Esophagus muscularis mucosa (tissue), 4 donors: ENCODE measurements at regions not wholly inside any gene's neighbourhood (a gene's known extent, or its start where the extent isn't known, plus 50 kb on each side); places are given as distances from the start of the nearest gene placed in this dataset.

Experiments
- DNase-seq: peaks from one replicate; pipeline ENCODE4 v3.0.0-alpha.2; 2017; ENCODE audit errors: extremely low spot score
- H3K27ac ChIP-seq, 4 donors: fragments of 200-600 bp; sonication (generic); replicated peaks in 1 of 4; 1 replicate in 3 of 4; 2 replicates in 1 of 4; pipeline ENCODE4 v1.5.1; 2016 to 2019; ENCODE audit warnings: mild to moderate bottlenecking in 1 of 4
- H3K27me3 ChIP-seq, 4 donors: fragments of 200-600 bp; sonication (generic); one replicate each; pipeline versions ENCODE4 v1.5.1 to v1.6.0; 2016 to 2019
- H3K36me3 ChIP-seq, 4 donors: fragments of 200-600 bp; sonication (generic); one replicate each; pipeline ENCODE4 v1.5.1; 2016 to 2019
- H3K4me1 ChIP-seq, 4 donors: fragments of 200-600 bp; sonication (generic); one replicate each; pipeline ENCODE4 v1.5.1; 2016 to 2019
- H3K4me3 ChIP-seq, 4 donors: fragments of 200-600 bp; sonication (generic); 1 replicate in 2 of 4; 2 replicates in 2 of 4; pipeline ENCODE4 v1.5.1; 2016 to 2019; ENCODE audit warnings: mild to moderate bottlenecking in 4 of 4, moderate library complexity in 1 of 4
- H3K9me3 ChIP-seq, 4 donors: fragments of 200-600 bp; sonication (generic); 1 replicate in 3 of 4; 2 replicates in 1 of 4; pipeline ENCODE4 v1.5.1; 2016 to 2019
- CTCF ChIP-seq, 3 experiments: fragments of 200-600 bp in 2 of 3; fragments of 450-650 bp in 1 of 3; sonication (generic) in 2 of 3; IDR thresholded peaks; one replicate each; pipeline ENCODE4 v1.5.1; 2017 to 2019; ENCODE audit warnings: antibody characterized with exemption in 3 of 3, mild to moderate bottlenecking in 2 of 3, moderate library complexity in 1 of 3
- EP300 ChIP-seq: sonication (generic); formaldehyde crosslinking; IDR thresholded peaks from one replicate; pipeline ENCODE4 v1.6.1; 2017; ENCODE audit warnings: antibody characterized with exemption
- POLR2A ChIP-seq: fragments of 450-650 bp; IDR thresholded peaks from one replicate; pipeline ENCODE4 v1.6.1; 2017; ENCODE audit warnings: antibody characterized with exemption, moderate library complexity, mild to moderate bottlenecking, low read depth
- POLR2AphosphoS5 ChIP-seq, 2 donors: sonication (generic); formaldehyde crosslinking; IDR thresholded peaks; one replicate each; pipeline ENCODE4 v1.6.1; 2017; ENCODE audit warnings: antibody characterized with exemption in 2 of 2
- WGBS: methylation state at CpG from one replicate; pipeline ENCODE4 v1.1.5; 2018; 5-methylcytosine and 5-hydroxymethylcytosine counted together
- intact Hi-C: fragments of 100-400 bp; cut with DNase I; formaldehyde crosslinking; loops from one replicate; pipeline ENCODE4 v1.15.1; 2023

- no peak overlapping the region for H3K27ac ChIP-seq
- no peaks in the 10 kb centered on the region for H3K4me1 ChIP-seq
- 46% methylated on average over 2 of the region's 2 CpGs for WGBS
- no peak overlapping the region for H3K4me3 ChIP-seq
- H3K27me3 ChIP-seq, result no peaks in the 10 kb centered on the region
- H3K36me3 ChIP-seq, result no peaks in the 10 kb centered on the region
- intact Hi-C loops, result no loop called here
- no peaks in the 10 kb centered on the region for H3K9me3 ChIP-seq
- DNase-seq, result no peak
- TF ChIP-seq POLR2A (no peak), CTCF (IDR thresholded peaks at IDR 0.05) (no peak)
These were observed 144.6 kb upstream of the TP63 start for GRCh38 chr3:189486556-189486955.

GRCh38 chr3:189488241-189488767 lies 142.9 kb upstream of the TP63 start:
- no peak overlapping the region for H3K27ac ChIP-seq
- WGBS, result 74% methylated on average over 9 of the region's 9 CpGs
- H3K27me3 ChIP-seq, result no peaks in the 10 kb centered on the region
- intact Hi-C loops, result no loop called here
- no peak for DNase-seq
- no peaks in the 10 kb centered on the region for H3K4me1 ChIP-seq
- no peaks in the 10 kb centered on the region for H3K9me3 ChIP-seq
- no peak overlapping the region for H3K4me3 ChIP-seq
- TF ChIP-seq POLR2AphosphoS5 (IDR thresholded peaks at IDR 0.05) (no peak), POLR2A (no peak), CTCF (IDR thresholded peaks at IDR 0.05) (no peak), EP300 (no peak)
- no peaks in the 10 kb centered on the region for H3K36me3 ChIP-seq

GRCh38 chr3:189490337-189490736 lies 140.9 kb upstream of the TP63 start:
- Histone ChIP-seq H3K4me1 (no peaks in the 10 kb centered on the region), H3K36me3 (no peaks in the 10 kb centered on the region), H3K27ac (no peak overlapping the region), H3K4me3 (no peak overlapping the region), H3K27me3 (no peaks in the 10 kb centered on the region), H3K9me3 (no peaks in the 10 kb centered on the region)
- WGBS, result 88% methylated on average over 1 of the region's 1 CpG
- intact Hi-C loops, result no loop called here
- TF ChIP-seq EP300 (no peak), POLR2A (no peak), CTCF (IDR thresholded peaks at IDR 0.05) (no peak), POLR2AphosphoS5 (IDR thresholded peaks at IDR 0.05) (no peak)
- no peak for DNase-seq

- Histone ChIP-seq H3K4me1 (no peaks in the 10 kb centered on the region), H3K36me3 (no peaks in the 10 kb centered on the region), H3K27ac (no peak overlapping the region), H3K27me3 (no peaks in the 10 kb centered on the region), H3K4me3 (no peak overlapping the region), H3K9me3 (no peaks in the 10 kb centered on the region)
- intact Hi-C loops, result no loop called here
- DNase-seq, result no peak
- 37% methylated on average over 3 of the region's 3 CpGs for WGBS
- TF ChIP-seq POLR2A (no peak), CTCF (IDR thresholded peaks at IDR 0.05) (no peak), EP300 (no peak), POLR2AphosphoS5 (IDR thresholded peaks at IDR 0.05) (no peak)
These were observed 140.4 kb upstream of the TP63 start for GRCh38 chr3:189490749-189491148.

GRCh38 chr3:189491831-189492230 lies 139.4 kb upstream of the TP63 start:
- intact Hi-C loops, result no loop called here
- H3K4me3 ChIP-seq, result no peak overlapping the region
- H3K9me3 ChIP-seq, result no peaks in the 10 kb centered on the region
- no peak for DNase-seq
- WGBS, result 86% methylated on average over 4 of the region's 4 CpGs
- no peaks in the 10 kb centered on the region for H3K36me3 ChIP-seq
- no peaks in the 10 kb centered on the region for H3K4me1 ChIP-seq
- no peak overlapping the region for H3K27ac ChIP-seq
- TF ChIP-seq EP300 (no peak), POLR2AphosphoS5 (IDR thresholded peaks at IDR 0.05) (no peak), POLR2A (no peak), CTCF (IDR thresholded peaks at IDR 0.05) (no peak)
- H3K27me3 ChIP-seq, result no peaks in the 10 kb centered on the region
